ENCODE measurements at regions not wholly inside any gene's neighbourhood (a gene's known extent, or its start where the extent isn't known, plus 50 kb on each side); places are given as distances from the start of the nearest gene placed in this dataset.

- no peak for TF ChIP-seq TGIF2 (CRISPR knock-in tag; IDR thresholded peaks at IDR 0.05)
- TF ChIP-seq GATAD1 (CRISPR knock-in tag; IDR thresholded peaks at IDR 0.05) = no peak
- no peak for TF ChIP-seq TCF7L2 (IDR thresholded peaks at IDR 0.05; ENCODE audit: low read depth, low read length)
- TF ChIP-seq ZNF83 (CRISPR knock-in tag; IDR thresholded peaks at IDR 0.05; ENCODE audit: borderline replicate concordance) = no peak
- no peak for TF ChIP-seq IRF9 (CRISPR knock-in tag; IDR thresholded peaks at IDR 0.05; ENCODE audit: borderline replicate concordance)
- TF ChIP-seq PATZ1 (CRISPR knock-in tag; IDR thresholded peaks at IDR 0.05) = no peak
- no peak for TF ChIP-seq YY1 (IDR thresholded peaks at IDR 0.05; ENCODE audit: insufficient read depth, insufficient replicate concordance, low read depth, low read length)
- no peak for TF ChIP-seq ZNF33A (CRISPR knock-in tag; IDR thresholded peaks at IDR 0.05; ENCODE audit: borderline replicate concordance)
Measured at GRCh38 chr10:129366450-129366849, 100.6 kb upstream of the MGMT start.

Measured in HepG2 (cell line).